DOHH2 (cell line): ENCODE measurements at regions not wholly inside any gene's neighbourhood (a gene's known extent, or its start where the extent isn't known, plus 50 kb on each side); places are given as distances from the start of the nearest gene placed in this dataset.

Experiments
- H3F3A ChIP-seq: fragments of 200-600 bp; sonication (generic), shearing (Covaris generic); 2 replicates; pipeline ENCODE4 v1.6.0; 2016; ENCODE audit warnings: antibody characterized with exemption, mild to moderate bottlenecking; ENCODE audit not compliant: control insufficient read depth, insufficient read depth
- H3K27ac ChIP-seq: fragments of 200-600 bp; sonication (generic); 2 replicates; pipeline ENCODE4 v1.5.1; 2014; ENCODE audit warnings: low read depth, mild to moderate bottlenecking, low read length, moderate library complexity
- H3K27me3 ChIP-seq: fragments of 200-600 bp; sonication (generic); 2 replicates; pipeline ENCODE4 v1.6.1; 2014; ENCODE audit warnings: mild to moderate bottlenecking, low read length, mixed read lengths; ENCODE audit not compliant: control insufficient read depth
- H3K36me3 ChIP-seq: fragments of 200-600 bp; sonication (generic); 2 replicates; pipeline ENCODE4 v1.6.1; 2014; ENCODE audit warnings: mild to moderate bottlenecking, low read length, moderate library complexity, mixed read lengths; ENCODE audit not compliant: control insufficient read depth
- H3K4me1 ChIP-seq: fragments of 200-600 bp; sonication (generic); 2 replicates; pipeline ENCODE4 v1.6.1; 2014; ENCODE audit warnings: mild to moderate bottlenecking, low read length, mixed read lengths; ENCODE audit not compliant: control insufficient read depth
- H3K4me2 ChIP-seq: fragments of 200-600 bp; sonication (generic); 2 replicates; pipeline ENCODE4 v1.6.0; 2014; ENCODE audit warnings: mild to moderate bottlenecking, low read length, moderate library complexity
- H3K4me3 ChIP-seq: fragments of 200-600 bp; sonication (generic); 2 replicates; pipeline ENCODE4 v1.5.1; 2014; ENCODE audit warnings: mild to moderate bottlenecking, low read length, mixed read lengths
- H3K79me2 ChIP-seq: fragments of 200-600 bp; sonication (generic); 2 replicates; pipeline ENCODE4 v1.6.1; 2014; ENCODE audit warnings: mild to moderate bottlenecking, low read length, mixed read lengths; ENCODE audit not compliant: control insufficient read depth
- H3K9me2 ChIP-seq: fragments of 200-600 bp; sonication (generic); replicated peaks from 2 replicates; pipeline ENCODE4 v1.6.1; 2014; ENCODE audit warnings: mild to moderate bottlenecking, low read length, mixed read lengths; ENCODE audit not compliant: control insufficient read depth
- H3K9me3 ChIP-seq: fragments of 200-600 bp; sonication (generic); 2 replicates; pipeline ENCODE4 v1.6.1; 2014; ENCODE audit warnings: antibody characterized with exemption, low read length, mixed read lengths; ENCODE audit not compliant: control insufficient read depth, insufficient read depth
- H4K20me1 ChIP-seq: fragments of 200-600 bp; sonication (generic); 2 replicates; pipeline ENCODE4 v1.6.0; 2014; ENCODE audit warnings: low read depth, mild to moderate bottlenecking, antibody characterized with exemption, low read length, moderate library complexity; ENCODE audit not compliant: control insufficient read depth, insufficient read depth
- EZH2phosphoT487 ChIP-seq: fragments of 200-600 bp; sonication (generic); IDR thresholded peaks from 2 replicates; pipeline ENCODE4 v1.6.1; 2017; ENCODE audit warnings: borderline replicate concordance, mild to moderate bottlenecking, antibody characterized with exemption, low read length, moderate library complexity, mixed read lengths
- TF ChIP-seq, protein P1 (sequence below): fragments of 200-600 bp; sonication (generic); IDR thresholded peaks from one replicate; pipeline ENCODE4 v1.5.1; 2014; ENCODE audit warnings: antibody characterized with exemption, mild to moderate bottlenecking, low read depth, low read length; ENCODE audit not compliant: poor library complexity, severe bottlenecking

DNA sequence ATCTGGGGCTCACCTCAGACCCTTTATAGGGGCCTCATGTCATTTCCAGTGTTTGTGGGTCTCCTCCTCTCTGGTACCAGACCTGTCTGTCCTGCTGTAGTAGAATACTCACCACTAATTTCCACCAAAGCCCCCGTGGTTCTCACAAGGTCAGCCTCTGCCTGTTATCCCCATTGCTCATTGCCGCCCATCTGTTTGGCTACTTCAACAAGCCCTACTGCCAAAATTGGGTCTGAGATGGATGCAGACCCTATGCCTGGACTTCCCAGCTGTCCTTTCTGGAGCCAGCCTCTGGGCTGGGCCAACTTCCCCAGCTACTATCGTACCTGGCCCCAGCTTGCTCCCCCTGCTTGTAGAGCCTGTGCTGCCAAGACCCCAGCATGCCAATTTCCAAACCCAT is 152.1 kb upstream of the ISX start:
- no peak for TF ChIP-seq EZH2phosphoT487
- TF ChIP-seq, protein P1, sequence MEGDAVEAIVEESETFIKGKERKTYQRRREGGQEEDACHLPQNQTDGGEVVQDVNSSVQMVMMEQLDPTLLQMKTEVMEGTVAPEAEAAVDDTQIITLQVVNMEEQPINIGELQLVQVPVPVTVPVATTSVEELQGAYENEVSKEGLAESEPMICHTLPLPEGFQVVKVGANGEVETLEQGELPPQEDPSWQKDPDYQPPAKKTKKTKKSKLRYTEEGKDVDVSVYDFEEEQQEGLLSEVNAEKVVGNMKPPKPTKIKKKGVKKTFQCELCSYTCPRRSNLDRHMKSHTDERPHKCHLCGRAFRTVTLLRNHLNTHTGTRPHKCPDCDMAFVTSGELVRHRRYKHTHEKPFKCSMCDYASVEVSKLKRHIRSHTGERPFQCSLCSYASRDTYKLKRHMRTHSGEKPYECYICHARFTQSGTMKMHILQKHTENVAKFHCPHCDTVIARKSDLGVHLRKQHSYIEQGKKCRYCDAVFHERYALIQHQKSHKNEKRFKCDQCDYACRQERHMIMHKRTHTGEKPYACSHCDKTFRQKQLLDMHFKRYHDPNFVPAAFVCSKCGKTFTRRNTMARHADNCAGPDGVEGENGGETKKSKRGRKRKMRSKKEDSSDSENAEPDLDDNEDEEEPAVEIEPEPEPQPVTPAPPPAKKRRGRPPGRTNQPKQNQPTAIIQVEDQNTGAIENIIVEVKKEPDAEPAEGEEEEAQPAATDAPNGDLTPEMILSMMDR: no peak
- Histone ChIP-seq H4K20me1 (no peaks in the 10 kb centered on the region), H3K9me2 (no peaks in the 10 kb centered on the region), H3F3A (no peaks in the 10 kb centered on the region), H3K9me3 (no peaks in the 10 kb centered on the region), H3K4me2 (no peak overlapping the region), H3K27ac (no peak overlapping the region), H3K36me3 (no peaks in the 10 kb centered on the region), H3K4me1 (no peaks in the 10 kb centered on the region), H3K27me3 (no peaks in the 10 kb centered on the region), H3K4me3 (no peak overlapping the region), H3K79me2 (no peaks in the 10 kb centered on the region)

DNA sequence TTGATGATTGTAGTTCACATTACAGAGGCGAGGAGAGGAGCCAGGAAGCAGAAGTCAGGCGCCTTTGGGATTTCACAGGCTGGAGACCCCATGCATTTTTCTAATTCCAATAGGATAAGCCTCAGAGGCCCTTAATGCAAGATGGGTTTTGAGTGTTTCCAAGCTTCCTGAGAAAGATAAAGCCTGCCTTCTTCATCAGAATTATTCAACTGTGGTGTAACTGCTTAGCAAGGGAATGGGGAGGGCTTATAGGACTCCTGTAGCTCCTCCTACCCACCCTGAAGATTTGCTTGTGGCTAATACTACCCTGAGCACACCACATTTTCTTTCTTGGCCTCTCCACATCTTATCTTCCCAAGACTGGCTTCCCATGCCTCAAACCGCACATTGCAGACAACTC is 151.1 kb upstream of the ISX start:
- H3K9me2 ChIP-seq: no peaks in the 10 kb centered on the region
- no peaks in the 10 kb centered on the region for H3K9me3 ChIP-seq
- no peak for TF ChIP-seq EZH2phosphoT487
- TF ChIP-seq, protein P1: no peak

DNA sequence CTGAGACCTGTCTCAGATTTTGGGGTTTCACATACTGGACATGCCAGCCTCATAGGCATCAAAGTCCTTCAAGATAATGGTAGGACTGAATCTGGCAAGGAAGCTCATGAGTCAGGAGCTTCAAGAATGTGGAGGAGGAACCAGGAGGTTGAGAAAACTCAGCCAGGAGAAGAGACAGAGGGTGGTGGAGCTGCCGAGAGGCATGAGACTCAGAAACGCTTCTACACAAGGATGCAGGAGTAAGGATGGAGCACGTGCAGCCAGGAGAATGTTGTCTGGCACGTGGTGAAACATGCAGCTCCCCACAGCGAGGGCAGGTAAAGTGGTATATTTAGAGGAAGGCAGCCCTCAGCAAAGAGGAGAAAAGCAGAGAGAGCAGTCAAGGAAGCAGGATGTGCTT is 148.7 kb upstream of the ISX start:
- no peaks in the 10 kb centered on the region for H3K9me2 ChIP-seq
- no peaks in the 10 kb centered on the region for H4K20me1 ChIP-seq
- H3K4me3 ChIP-seq: no peak overlapping the region
- no peaks in the 10 kb centered on the region for H3K79me2 ChIP-seq
- no peak overlapping the region for H3K4me2 ChIP-seq
- TF ChIP-seq, protein P1: no peak
- H3K36me3 ChIP-seq: no peaks in the 10 kb centered on the region
- no peaks in the 10 kb centered on the region for H3K27me3 ChIP-seq
- H3K27ac ChIP-seq: no peak overlapping the region
- H3K4me1 ChIP-seq: no peaks in the 10 kb centered on the region
- no peaks in the 10 kb centered on the region for H3K9me3 ChIP-seq
- H3F3A ChIP-seq: no peaks in the 10 kb centered on the region

More for the DNA sequence above, 151.1 kb upstream of the ISX start:
- no peaks in the 10 kb centered on the region for H4K20me1 ChIP-seq
- H3K4me3 ChIP-seq: no peak overlapping the region
- no peaks in the 10 kb centered on the region for H3K4me1 ChIP-seq
- H3K36me3 ChIP-seq: no peaks in the 10 kb centered on the region
- no peaks in the 10 kb centered on the region for H3F3A ChIP-seq
- no peak overlapping the region for H3K4me2 ChIP-seq
- no peak overlapping the region for H3K27ac ChIP-seq
- H3K27me3 ChIP-seq: no peaks in the 10 kb centered on the region
- H3K79me2 ChIP-seq: no peaks in the 10 kb centered on the region

DNA sequence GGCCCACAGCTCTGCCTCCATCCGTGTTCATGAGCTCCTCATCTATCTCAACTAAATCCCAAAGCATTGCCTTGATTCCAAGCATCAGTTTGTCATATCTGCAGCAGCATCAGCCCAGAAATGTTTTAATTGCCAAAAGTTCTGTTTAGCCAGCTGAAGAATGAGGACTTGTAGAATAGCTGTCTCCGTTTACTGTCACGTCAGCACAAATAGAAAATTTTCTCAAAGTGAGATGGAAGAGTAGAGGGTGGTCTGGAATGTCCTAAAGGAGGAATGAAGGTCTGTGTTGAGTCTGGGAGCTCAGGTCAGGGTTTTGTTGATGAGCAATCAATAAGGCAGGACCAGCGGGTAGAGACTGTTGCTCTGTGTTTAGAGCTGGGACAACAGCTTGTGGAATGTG is 134.9 kb upstream of the ISX start:
- Histone ChIP-seq H3K36me3 (no peaks in the 10 kb centered on the region), H3K4me1 (no peaks in the 10 kb centered on the region), H3K4me2 (no peak overlapping the region), H3K79me2 (no peaks in the 10 kb centered on the region), H3K27ac (no peak overlapping the region), H3K9me3 (no peaks in the 10 kb centered on the region), H3K9me2 (no peaks in the 10 kb centered on the region), H3K4me3 (no peak overlapping the region), H4K20me1 (no peaks in the 10 kb centered on the region), H3K27me3 (no peaks in the 10 kb centered on the region), H3F3A (no peaks in the 10 kb centered on the region)
- TF ChIP-seq, protein P1: no peak
- no peak for TF ChIP-seq EZH2phosphoT487
